GM20000 (cell line): ENCODE measurements at regions not wholly inside any gene's neighbourhood (a gene's known extent, or its start where the extent isn't known, plus 50 kb on each side); places are given as distances from the start of the nearest gene placed in this dataset.

Experiments used
- DNase-seq: peaks from one replicate; pipeline ENCODE4 v3.0.0; 2012; ENCODE audit warnings: low spot score
- CTCF ChIP-seq: IDR thresholded peaks from 2 replicates; pipeline ENCODE4 v1.5.1; 2012; ENCODE audit warnings: mild to moderate bottlenecking, control low read depth; ENCODE audit errors: extremely low read depth, missing control alignments

GRCh38 chr11:82384308-82384707, 349.4 kb downstream of the FAM181B start:
- no peak for DNase-seq
- TF ChIP-seq CTCF = no peak

- TF ChIP-seq CTCF = no peak
- DNase-seq = no peak
These were observed 359.7 kb downstream of the FAM181B start for GRCh38 chr11:82373781-82374542.

- TF ChIP-seq CTCF = no peak
- DNase-seq = no peak
These were observed 368.3 kb downstream of the FAM181B start for GRCh38 chr11:82365351-82365750.

GRCh38 chr11:82356316-82356715, 377.3 kb downstream of the FAM181B start:
- TF ChIP-seq CTCF = no peak
- no peak for DNase-seq

GRCh38 chr11:82355313-82355823, 378.3 kb downstream of the FAM181B start:
- TF ChIP-seq CTCF = no peak
- DNase-seq = no peak

- no peak for DNase-seq
- no peak for TF ChIP-seq CTCF
These were observed 406.8 kb downstream of the FAM181B start for GRCh38 chr11:82326853-82327252.

GRCh38 chr11:82321206-82321605, 412.5 kb downstream of the FAM181B start:
- DNase-seq = no peak

More at GRCh38 chr11:82321206-82321605, 412.5 kb downstream of the FAM181B start:
- no peak for TF ChIP-seq CTCF
